Keratinocyte (primary cell): ENCODE measurements at regions not wholly inside any gene's neighbourhood (a gene's known extent, or its start where the extent isn't known, plus 50 kb on each side); places are given as distances from the start of the nearest gene placed in this dataset.

Experiments used
- DNase-seq: peaks from one replicate; pipeline ENCODE4 v3.0.0-alpha.2; 2011; ENCODE audit warnings: low read depth, missing footprints, low spot score
- FAIRE-seq: peaks from 2 replicates; lab custom pipeline; 2011; peaks lifted over from hg19 to GRCh38; lab: Jason Lieb, UNC
- H2AFZ ChIP-seq: 2 replicates; pipeline ENCODE4 v1.6.0; 2012; ENCODE audit warnings: low read length, control low read depth, inconsistent platforms; ENCODE audit not compliant: control insufficient read depth
- H3K27ac ChIP-seq: 2 replicates; pipeline ENCODE4 v1.5.1; 2011; ENCODE audit warnings: low read length; ENCODE audit not compliant: control insufficient read depth, insufficient read depth
- H3K27me3 ChIP-seq: 3 replicates; pipeline ENCODE4 v1.6.0; 2011; ENCODE audit warnings: low read length; ENCODE audit not compliant: control insufficient read depth, insufficient read depth; ENCODE audit errors: extremely low read depth
- H3K36me3 ChIP-seq, 2 experiments: 2 replicates in 1 of 2; 3 replicates in 1 of 2; pipeline ENCODE4 v1.5.1; 2011; ENCODE audit warnings: low read length in 2 of 2, mild to moderate bottlenecking in 1 of 2; ENCODE audit not compliant: control insufficient read depth in 2 of 2, insufficient read depth in 2 of 2; ENCODE audit errors: extremely low read depth in 1 of 2
- H3K4me1 ChIP-seq: 3 replicates; pipeline ENCODE4 v1.5.1; 2011; ENCODE audit warnings: low read length; ENCODE audit not compliant: control insufficient read depth, insufficient read depth; ENCODE audit errors: extremely low read depth
- H3K4me2 ChIP-seq: 3 replicates; pipeline ENCODE4 v1.6.0; 2011; ENCODE audit warnings: low read depth, low read length; ENCODE audit not compliant: control insufficient read depth, insufficient read depth; ENCODE audit errors: extremely low read depth
- H3K4me3 ChIP-seq, 3 experiments: fragments of 200-600 bp in 1 of 3; sonication (generic) in 1 of 3; 2 replicates in 2 of 3; 3 replicates in 1 of 3; pipeline ENCODE4 v1.5.1; 2011 to 2016; ENCODE audit warnings: low read length in 3 of 3, mild to moderate bottlenecking in 3 of 3, control low read depth in 2 of 3, inconsistent platforms in 1 of 3, low read depth in 1 of 3, mixed read lengths in 1 of 3, mixed run types in 1 of 3, moderate library complexity in 1 of 3; ENCODE audit not compliant: control insufficient read depth in 2 of 3, insufficient read depth in 2 of 3; ENCODE audit errors: extremely low read depth in 1 of 3
- H3K79me2 ChIP-seq: 2 replicates; pipeline ENCODE4 v1.6.0; 2012; ENCODE audit warnings: low read length; ENCODE audit not compliant: control insufficient read depth, insufficient read depth
- H3K9ac ChIP-seq: 3 replicates; pipeline ENCODE4 v1.6.0; 2011; ENCODE audit warnings: low read length; ENCODE audit not compliant: control insufficient read depth, insufficient read depth; ENCODE audit errors: extremely low read depth
- H3K9me1 ChIP-seq: 3 replicates; pipeline ENCODE4 v1.6.0; 2011; ENCODE audit warnings: low read length; ENCODE audit not compliant: control insufficient read depth, insufficient read depth; ENCODE audit errors: extremely low read depth
- H3K9me3 ChIP-seq: 2 replicates; pipeline ENCODE4 v1.5.1; 2012; ENCODE audit warnings: low read depth, low read length; ENCODE audit not compliant: control insufficient read depth
- H4K20me1 ChIP-seq: 3 replicates; pipeline ENCODE4 v1.6.0; 2011; ENCODE audit warnings: low read length; ENCODE audit not compliant: control insufficient read depth, insufficient read depth; ENCODE audit errors: extremely low read depth
- EZH2 ChIP-seq: IDR thresholded peaks from one replicate; pipeline ENCODE4 v1.6.1; 2012; ENCODE audit warnings: inconsistent platforms, mild to moderate bottlenecking, low read length, moderate library complexity
- dilution Hi-C: fragments of 300-500 bp; cut with MboI; formaldehyde crosslinking; loops from one replicate; pipeline ENCODE4 v1.7.0; 2020; ENCODE audit warnings: low sequenced_read_pairs; ENCODE audit not compliant: extremely low pct_ligation_motif_present
- TF ChIP-seq, protein P1 (sequence below), 3 experiments: IDR thresholded peaks in 1 of 3; conservative IDR thresholded peaks in 1 of 3; optimal IDR thresholded peaks in 1 of 3; 2 replicates in 2 of 3; 3 replicates in 1 of 3; pipeline versions ENCODE3 to v1.5.1; 2011; ENCODE audit warnings: low read length in 3 of 3, mild to moderate bottlenecking in 3 of 3, moderate library complexity in 2 of 3, control low read depth in 1 of 3, inconsistent platforms in 1 of 3; ENCODE audit not compliant: insufficient read depth in 2 of 3; ENCODE audit errors: extremely low read depth in 1 of 3

- FAIRE-seq: no peak
- Histone ChIP-seq H3K36me3 (peaks cover 0 to 25% of the 10 kb centered on the region in 2 experiments), H3K27me3 (no peaks in the 10 kb centered on the region), H3K4me2 (no peak overlapping the region), H3K9me3 (no peaks in the 10 kb centered on the region), H3K9ac (no peak overlapping the region), H3K79me2 (no peaks in the 10 kb centered on the region), H3K4me3 (no peak overlapping the region), H3K27ac (no peak overlapping the region), H3K9me1 (no peaks in the 10 kb centered on the region), H3K4me1 (no peaks in the 10 kb centered on the region), H2AFZ (no peak overlapping the region), H4K20me1 (no peaks in the 10 kb centered on the region)
- dilution Hi-C loops: no loop called here
- DNase-seq: no peak
- no peak for TF ChIP-seq EZH2
- TF ChIP-seq, protein P1, sequence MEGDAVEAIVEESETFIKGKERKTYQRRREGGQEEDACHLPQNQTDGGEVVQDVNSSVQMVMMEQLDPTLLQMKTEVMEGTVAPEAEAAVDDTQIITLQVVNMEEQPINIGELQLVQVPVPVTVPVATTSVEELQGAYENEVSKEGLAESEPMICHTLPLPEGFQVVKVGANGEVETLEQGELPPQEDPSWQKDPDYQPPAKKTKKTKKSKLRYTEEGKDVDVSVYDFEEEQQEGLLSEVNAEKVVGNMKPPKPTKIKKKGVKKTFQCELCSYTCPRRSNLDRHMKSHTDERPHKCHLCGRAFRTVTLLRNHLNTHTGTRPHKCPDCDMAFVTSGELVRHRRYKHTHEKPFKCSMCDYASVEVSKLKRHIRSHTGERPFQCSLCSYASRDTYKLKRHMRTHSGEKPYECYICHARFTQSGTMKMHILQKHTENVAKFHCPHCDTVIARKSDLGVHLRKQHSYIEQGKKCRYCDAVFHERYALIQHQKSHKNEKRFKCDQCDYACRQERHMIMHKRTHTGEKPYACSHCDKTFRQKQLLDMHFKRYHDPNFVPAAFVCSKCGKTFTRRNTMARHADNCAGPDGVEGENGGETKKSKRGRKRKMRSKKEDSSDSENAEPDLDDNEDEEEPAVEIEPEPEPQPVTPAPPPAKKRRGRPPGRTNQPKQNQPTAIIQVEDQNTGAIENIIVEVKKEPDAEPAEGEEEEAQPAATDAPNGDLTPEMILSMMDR (optimal IDR thresholded peaks at IDR 0.05 in 1 of 3, IDR thresholded peaks at IDR 0.05 in 1 of 3, conservative IDR thresholded peaks at IDR 0.05 in 1 of 3; ENCODE audit: extremely low read depth in 1 of 3, insufficient read depth in 2 of 3, low read length in 3 of 3): no peak
Observed at GRCh38 chr16:27679899-27680298, 130.0 kb downstream of the KATNIP start.

DNA sequence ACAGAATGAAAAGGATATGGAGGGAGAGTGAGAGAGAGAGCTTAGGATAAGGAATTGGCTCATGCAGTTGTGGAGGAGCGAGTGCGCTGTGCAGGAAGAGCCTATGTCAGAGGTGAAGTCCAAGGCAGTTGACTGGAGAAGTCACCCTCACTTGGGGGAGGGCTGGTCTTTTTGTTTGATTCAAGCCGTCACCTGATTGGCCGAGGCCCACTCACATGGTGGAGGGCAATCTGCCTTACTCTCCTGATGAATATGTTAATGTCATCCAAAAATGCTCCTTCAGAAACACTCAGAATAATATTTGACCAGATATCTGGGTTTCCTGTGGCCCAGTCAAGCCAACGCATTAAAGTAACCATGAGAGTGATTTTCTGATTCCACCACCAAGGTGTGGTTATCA lies 131.7 kb downstream of the KATNIP start:
- FAIRE-seq: no peak
- H3K4me3 ChIP-seq: no peak overlapping the region
- dilution Hi-C loops: no loop called here

More for the DNA sequence above, 131.7 kb downstream of the KATNIP start:
- Histone ChIP-seq H3K9ac (no peak overlapping the region), H3K36me3 (peaks cover 0 to 25% of the 10 kb centered on the region in 2 experiments), H4K20me1 (no peaks in the 10 kb centered on the region), H3K27ac (no peak overlapping the region), H3K9me3 (no peaks in the 10 kb centered on the region), H3K9me1 (no peaks in the 10 kb centered on the region), H3K4me2 (no peak overlapping the region), H3K27me3 (no peaks in the 10 kb centered on the region), H3K4me1 (no peaks in the 10 kb centered on the region), H2AFZ (no peak overlapping the region), H3K79me2 (no peaks in the 10 kb centered on the region)
- no peak for DNase-seq
- no peak for TF ChIP-seq EZH2
- TF ChIP-seq, protein P1 (optimal IDR thresholded peaks at IDR 0.05 in 1 of 3, IDR thresholded peaks at IDR 0.05 in 1 of 3, conservative IDR thresholded peaks at IDR 0.05 in 1 of 3; ENCODE audit: extremely low read depth in 1 of 3, insufficient read depth in 2 of 3, low read length in 3 of 3): no peak
